ENCODE measurements at regions not wholly inside any gene's neighbourhood (a gene's known extent, or its start where the extent isn't known, plus 50 kb on each side); places are given as distances from the start of the nearest gene placed in this dataset.

- no peak for DNase-seq
Measured at GRCh38 chr18:77763530-77764145, 514.0 kb downstream of the GALR1 start.

- DNase-seq, result peak; percentile 60
Measured at GRCh38 chr18:77765468-77765867, 515.8 kb downstream of the GALR1 start.

GRCh38 chr18:77766421-77766820, 516.8 kb downstream of the GALR1 start:
- no peak for DNase-seq

GRCh38 chr18:77772177-77772576, 522.5 kb downstream of the GALR1 start:
- DNase-seq, result no peak

- no peak for DNase-seq
Measured at GRCh38 chr18:77776104-77776503, 526.5 kb downstream of the GALR1 start.

- DNase-seq, result no peak
Measured at GRCh38 chr18:77777163-77777562, 527.5 kb downstream of the GALR1 start.

GRCh38 chr18:77784759-77785379, 535.2 kb downstream of the GALR1 start:
- no peak for DNase-seq

- no peak for DNase-seq
Measured at GRCh38 chr18:77785415-77785975, 535.8 kb downstream of the GALR1 start.

GRCh38 chr18:77803024-77803423, 553.4 kb downstream of the GALR1 start:
- no peak for DNase-seq

GRCh38 chr18:77804382-77804781, 554.7 kb downstream of the GALR1 start:
- DNase-seq, result no peak

- DNase-seq, result no peak
Measured at GRCh38 chr18:77807650-77808049, 558.0 kb downstream of the GALR1 start.

- peak; percentile 72 for DNase-seq
Measured at GRCh38 chr18:77811503-77811902, 561.9 kb downstream of the GALR1 start.

GRCh38 chr18:77815666-77816338, 566.2 kb downstream of the GALR1 start:
- DNase-seq, result no peak

GRCh38 chr18:77818328-77818727, 568.7 kb downstream of the GALR1 start:
- DNase-seq, result no peak

- DNase-seq, result no peak
Measured at GRCh38 chr18:77820472-77820871, 570.8 kb downstream of the GALR1 start.

GRCh38 chr18:77821892-77822291, 572.2 kb downstream of the GALR1 start:
- no peak for DNase-seq

GRCh38 chr18:77822632-77823031, 573.0 kb downstream of the GALR1 start:
- no peak for DNase-seq

GRCh38 chr18:77833807-77834206, 584.2 kb downstream of the GALR1 start:
- DNase-seq, result no peak

- DNase-seq, result no peak
Measured at GRCh38 chr18:77851802-77852201, 602.2 kb downstream of the GALR1 start.

- DNase-seq, result no peak
Measured at GRCh38 chr18:77853859-77854258, 604.2 kb downstream of the GALR1 start.

- DNase-seq, result peak; percentile 39
Measured at GRCh38 chr18:77857678-77858655, 608.3 kb downstream of the GALR1 start.

GRCh38 chr18:77859634-77860033, 610.0 kb downstream of the GALR1 start:
- DNase-seq, result no peak
